Tibial nerve (tissue), 4 donors: ENCODE measurements at regions not wholly inside any gene's neighbourhood (a gene's known extent, or its start where the extent isn't known, plus 50 kb on each side); places are given as distances from the start of the nearest gene placed in this dataset.

ENCODE experiments used
- CTCF ChIP-seq, 5 experiments: fragments of 200-600 bp in 3 of 5; fragments of 450-650 bp in 2 of 5; sonication (generic) in 3 of 5; IDR thresholded peaks; one replicate each; pipeline ENCODE4 v1.5.1; 2016 to 2019; ENCODE audit warnings: antibody characterized with exemption in 5 of 5, mild to moderate bottlenecking in 3 of 5, moderate library complexity in 2 of 5
- EP300 ChIP-seq, 2 donors: sonication (generic); formaldehyde crosslinking; IDR thresholded peaks; one replicate each; pipeline ENCODE4 v1.6.1; 2017; ENCODE audit warnings: antibody characterized with exemption in 2 of 2, mild to moderate bottlenecking in 1 of 2
- POLR2A ChIP-seq, 2 donors: fragments of 450-650 bp; IDR thresholded peaks; one replicate each; pipeline ENCODE4 v1.6.1; 2017; ENCODE audit warnings: antibody characterized with exemption in 2 of 2, mild to moderate bottlenecking in 2 of 2, moderate library complexity in 2 of 2

GRCh38 chr21:41098076-41098475 lies 69.9 kb upstream of the BACE2 start:
- no peak for TF ChIP-seq CTCF (IDR thresholded peaks at IDR 0.05)
- no peak for TF ChIP-seq EP300 (IDR thresholded peaks at IDR 0.05)
- TF ChIP-seq POLR2A (IDR thresholded peaks at IDR 0.05), result no peak
